ENCODE measurements at regions not wholly inside any gene's neighbourhood (a gene's known extent, or its start where the extent isn't known, plus 50 kb on each side); places are given as distances from the start of the nearest gene placed in this dataset.
"Not testable (repeated sequence)": the region's sequence is repeated elsewhere in the genome, so short reads cannot be mapped to it uniquely, and the experiment has no call there.

DNA sequence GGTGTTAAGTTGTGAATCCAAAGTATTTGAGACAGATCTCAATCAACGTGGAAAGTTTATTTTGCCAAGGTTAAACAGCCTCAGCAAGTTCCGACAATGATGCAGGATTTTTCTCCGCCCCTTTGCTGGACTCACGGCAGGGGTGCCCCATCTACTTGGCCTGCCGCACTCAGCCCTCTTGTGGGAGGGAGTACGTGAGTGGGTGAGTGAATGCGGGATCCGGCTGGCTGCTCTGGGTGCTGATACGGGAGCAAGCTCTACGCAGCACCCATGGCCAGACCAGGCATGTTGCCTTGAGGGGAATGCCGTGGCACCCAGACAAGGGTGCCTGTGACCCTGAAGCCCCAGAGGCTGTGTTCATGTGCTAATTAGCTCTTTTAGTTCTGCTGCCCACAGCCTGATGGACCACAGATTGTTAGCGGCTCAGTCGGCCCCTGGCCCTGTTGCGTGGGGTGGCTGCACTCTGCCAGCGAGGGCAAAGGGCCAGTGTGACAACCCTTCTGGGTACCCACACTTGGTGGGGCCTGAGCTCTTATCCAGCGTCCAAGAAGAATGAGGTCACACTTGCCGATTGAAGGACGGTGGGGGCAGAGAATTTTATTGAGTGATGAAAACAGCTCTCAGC is 81.2 kb upstream of the FAM153A start:
- not testable (repeated sequence) for H3K9me3 ChIP-seq (ENCODE audit: control insufficient read depth, low read length); H3K9me3 Mint-ChIP-seq; H3K27me3 Mint-ChIP-seq (ENCODE audit: insufficient read depth); H3K4me1 Mint-ChIP-seq; H3K4me3 ChIP-seq (ENCODE audit: low read length); H3K4me3 Mint-ChIP-seq; H3K27me3 ChIP-seq (ENCODE audit: control insufficient read depth, insufficient read depth, low read length, poor library complexity, severe bottlenecking); H3K36me3 Mint-ChIP-seq (ENCODE audit: low read depth); H3K4me1 ChIP-seq (ENCODE audit: control insufficient read depth, insufficient read depth, low read length); H3K9ac ChIP-seq (ENCODE audit: extremely low read depth, low read length, poor library complexity, severe bottlenecking); H3K36me3 ChIP-seq (ENCODE audit: control insufficient read depth, insufficient read depth, low read length); H3K27ac ChIP-seq (ENCODE audit: low read depth, low read length); DNase-seq; H3K27ac Mint-ChIP-seq
- no CpG with 5 or more reads among the region's 18 CpGs for WGBS, 2 experiments (ENCODE audit: insufficient coverage in 1 of 2, insufficient read length in 1 of 2)

DNA sequence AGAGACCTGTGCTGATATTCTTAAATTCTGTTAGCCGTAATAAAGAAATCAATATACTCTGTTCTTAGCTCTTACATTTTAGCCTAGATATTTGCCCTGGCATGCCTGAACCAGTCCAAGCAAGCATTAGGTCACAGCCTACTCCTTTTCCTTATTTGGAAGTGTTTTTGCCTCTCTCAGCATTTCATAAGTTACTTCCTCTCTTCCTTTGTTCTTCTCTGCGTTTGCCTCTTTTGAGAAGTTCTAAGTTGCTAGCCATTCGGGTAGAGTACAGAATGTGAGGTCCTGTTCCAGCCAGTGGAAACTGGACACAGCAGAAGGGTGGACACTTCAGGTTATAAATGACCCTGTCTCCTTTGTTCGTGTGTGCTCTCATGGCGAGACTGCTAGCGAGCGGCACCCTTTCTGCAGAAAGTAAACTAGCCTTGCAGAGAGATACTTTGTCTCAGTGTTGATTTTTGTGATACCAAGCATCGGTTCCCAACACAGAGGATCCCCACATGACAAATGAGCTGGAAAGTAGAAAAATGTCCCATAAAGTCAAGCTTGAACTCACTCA is 75.0 kb upstream of the FAM153A start:
- DNase-seq; H3K27me3 Mint-ChIP-seq (ENCODE audit: insufficient read depth); H3K27ac ChIP-seq (ENCODE audit: low read depth, low read length); H3K4me1 ChIP-seq (ENCODE audit: control insufficient read depth, insufficient read depth, low read length); H3K36me3 ChIP-seq (ENCODE audit: control insufficient read depth, insufficient read depth, low read length); H3K9ac ChIP-seq (ENCODE audit: extremely low read depth, low read length, poor library complexity, severe bottlenecking); H3K9me3 Mint-ChIP-seq; H3K27ac Mint-ChIP-seq; H3K27me3 ChIP-seq (ENCODE audit: control insufficient read depth, insufficient read depth, low read length, poor library complexity, severe bottlenecking); H3K4me3 ChIP-seq (ENCODE audit: low read length); H3K4me3 Mint-ChIP-seq; H3K9me3 ChIP-seq (ENCODE audit: control insufficient read depth, low read length); H3K36me3 Mint-ChIP-seq (ENCODE audit: low read depth); H3K4me1 Mint-ChIP-seq: not testable (repeated sequence)
- WGBS, 2 experiments (ENCODE audit: insufficient coverage in 1 of 2, insufficient read length in 1 of 2): 92 to 100% methylated on average over 1 to 4 of the region's 8 CpGs

DNA sequence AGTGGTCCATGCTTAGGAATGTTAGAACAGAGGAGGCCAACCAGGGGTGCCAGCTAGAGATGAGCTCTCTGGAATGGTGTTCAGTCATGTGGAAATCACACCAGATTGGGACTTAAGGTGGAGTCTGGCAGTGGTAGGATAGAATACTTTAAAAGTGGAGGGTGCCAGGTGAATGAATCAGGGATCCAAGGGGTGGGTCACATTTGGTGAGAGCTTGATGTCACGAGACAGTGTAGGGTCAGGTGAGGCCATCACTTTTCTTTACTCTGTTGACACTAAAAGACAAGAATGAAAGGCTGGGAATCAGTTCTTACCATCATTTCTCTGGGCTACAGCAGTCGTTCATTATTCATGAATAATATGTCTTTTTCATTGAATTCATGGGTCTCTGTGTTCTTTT is 73.8 kb upstream of the FAM153A start:
- DNase-seq; H3K4me3 ChIP-seq (ENCODE audit: low read length); H3K4me1 Mint-ChIP-seq; H3K36me3 Mint-ChIP-seq (ENCODE audit: low read depth); H3K27me3 ChIP-seq (ENCODE audit: control insufficient read depth, insufficient read depth, low read length, poor library complexity, severe bottlenecking); H3K9ac ChIP-seq (ENCODE audit: extremely low read depth, low read length, poor library complexity, severe bottlenecking); H3K4me1 ChIP-seq (ENCODE audit: control insufficient read depth, insufficient read depth, low read length); H3K4me3 Mint-ChIP-seq; H3K27ac Mint-ChIP-seq; H3K9me3 ChIP-seq (ENCODE audit: control insufficient read depth, low read length); H3K27ac ChIP-seq (ENCODE audit: low read depth, low read length); H3K9me3 Mint-ChIP-seq; H3K27me3 Mint-ChIP-seq (ENCODE audit: insufficient read depth); H3K36me3 ChIP-seq (ENCODE audit: control insufficient read depth, insufficient read depth, low read length): not testable (repeated sequence)
- 83% methylated on average over 1 of the region's 2 CpGs; no CpG with 5 or more reads in 1 of the 2 experiments for WGBS, 2 experiments (ENCODE audit: insufficient coverage in 1 of 2, insufficient read length in 1 of 2)

DNA sequence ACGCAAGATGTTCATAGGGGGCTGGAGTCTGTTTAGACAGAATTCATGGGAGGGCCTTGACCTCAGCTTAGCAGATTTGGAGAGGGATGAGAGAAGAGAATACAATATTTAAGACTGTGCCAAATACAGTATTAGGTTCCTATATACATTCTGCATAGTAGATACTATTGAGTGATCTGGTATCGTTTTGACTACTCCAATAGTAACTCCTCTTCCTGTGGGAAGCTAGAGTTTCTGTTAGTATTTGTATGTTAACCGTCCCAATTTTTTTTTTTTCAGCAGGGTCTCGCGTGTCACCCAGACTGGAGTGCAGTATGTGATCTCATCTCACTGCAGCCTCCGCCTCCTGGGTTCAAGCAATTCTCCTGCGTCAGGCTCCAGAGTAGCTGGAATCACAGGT is 65.2 kb upstream of the FAM153A start:
- not testable (repeated sequence) for H3K9ac ChIP-seq (ENCODE audit: extremely low read depth, low read length, poor library complexity, severe bottlenecking); H3K4me1 Mint-ChIP-seq; H3K9me3 ChIP-seq (ENCODE audit: control insufficient read depth, low read length); H3K9me3 Mint-ChIP-seq; H3K27ac Mint-ChIP-seq; DNase-seq; H3K36me3 ChIP-seq (ENCODE audit: control insufficient read depth, insufficient read depth, low read length); H3K27me3 Mint-ChIP-seq (ENCODE audit: insufficient read depth); H3K36me3 Mint-ChIP-seq (ENCODE audit: low read depth); H3K27ac ChIP-seq (ENCODE audit: low read depth, low read length); H3K4me3 ChIP-seq (ENCODE audit: low read length); H3K27me3 ChIP-seq (ENCODE audit: control insufficient read depth, insufficient read depth, low read length, poor library complexity, severe bottlenecking); H3K4me3 Mint-ChIP-seq; H3K4me1 ChIP-seq (ENCODE audit: control insufficient read depth, insufficient read depth, low read length)
- 91% methylated on average over 4 of the region's 7 CpGs; no CpG with 5 or more reads in 1 of the 2 experiments for WGBS, 2 experiments (ENCODE audit: insufficient coverage in 1 of 2, insufficient read length in 1 of 2)

DNA sequence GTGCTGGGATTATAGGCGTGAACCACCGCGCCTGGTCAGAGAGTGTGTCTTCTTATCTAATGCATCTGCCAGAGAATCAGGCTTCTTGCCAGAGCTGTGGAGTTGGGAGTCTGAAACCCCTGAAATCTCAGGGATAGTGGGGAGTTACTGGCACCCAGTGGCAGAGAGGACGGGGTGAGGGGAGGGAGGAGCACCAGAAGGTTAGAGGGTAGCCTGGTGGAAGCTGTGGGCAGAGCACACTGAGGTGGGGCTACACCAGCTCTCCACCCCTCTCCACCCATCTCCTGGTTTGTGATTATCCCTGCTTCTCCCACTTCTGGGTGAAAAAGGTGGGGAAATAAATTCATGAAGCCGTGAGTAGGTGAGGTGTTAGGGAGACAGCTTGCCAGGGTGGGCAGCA is 63.9 kb upstream of the FAM153A start:
- H3K27me3 ChIP-seq (ENCODE audit: control insufficient read depth, insufficient read depth, low read length, poor library complexity, severe bottlenecking); H3K27ac Mint-ChIP-seq; H3K27me3 Mint-ChIP-seq (ENCODE audit: insufficient read depth); H3K27ac ChIP-seq (ENCODE audit: low read depth, low read length); H3K4me1 ChIP-seq (ENCODE audit: control insufficient read depth, insufficient read depth, low read length); H3K4me3 ChIP-seq (ENCODE audit: low read length); H3K4me1 Mint-ChIP-seq; H3K36me3 Mint-ChIP-seq (ENCODE audit: low read depth); H3K9ac ChIP-seq (ENCODE audit: extremely low read depth, low read length, poor library complexity, severe bottlenecking); H3K9me3 ChIP-seq (ENCODE audit: control insufficient read depth, low read length); H3K4me3 Mint-ChIP-seq; H3K36me3 ChIP-seq (ENCODE audit: control insufficient read depth, insufficient read depth, low read length); H3K9me3 Mint-ChIP-seq; DNase-seq: not testable (repeated sequence)
- no CpG with 5 or more reads among the region's 5 CpGs for WGBS, 2 experiments (ENCODE audit: insufficient coverage in 1 of 2, insufficient read length in 1 of 2)

DNA sequence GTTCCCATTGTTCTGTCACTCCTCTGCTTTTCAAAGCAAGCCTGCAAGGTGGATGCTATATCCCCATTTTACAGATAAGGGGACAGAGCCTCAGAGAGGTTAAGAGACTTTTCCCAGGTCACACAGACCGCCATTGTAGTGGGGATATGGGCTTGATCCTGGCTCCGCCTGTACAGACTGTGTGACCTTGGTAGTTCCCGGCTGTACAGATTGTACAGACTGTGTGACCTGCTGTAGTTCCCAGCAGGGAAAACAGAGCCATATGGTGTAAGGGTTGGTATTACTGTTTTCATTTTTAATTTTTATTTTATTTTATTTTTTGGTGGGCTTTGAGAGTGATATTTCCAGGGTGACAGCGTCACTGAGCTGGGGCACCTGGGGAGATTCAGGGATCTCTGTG is 63.2 kb upstream of the FAM153A start:
- not testable (repeated sequence) for H3K9me3 ChIP-seq (ENCODE audit: control insufficient read depth, low read length); H3K9ac ChIP-seq (ENCODE audit: extremely low read depth, low read length, poor library complexity, severe bottlenecking); H3K36me3 ChIP-seq (ENCODE audit: control insufficient read depth, insufficient read depth, low read length); H3K4me1 Mint-ChIP-seq; H3K27me3 ChIP-seq (ENCODE audit: control insufficient read depth, insufficient read depth, low read length, poor library complexity, severe bottlenecking); H3K4me1 ChIP-seq (ENCODE audit: control insufficient read depth, insufficient read depth, low read length); H3K4me3 Mint-ChIP-seq; H3K36me3 Mint-ChIP-seq (ENCODE audit: low read depth); DNase-seq; H3K27me3 Mint-ChIP-seq (ENCODE audit: insufficient read depth); H3K4me3 ChIP-seq (ENCODE audit: low read length); H3K9me3 Mint-ChIP-seq; H3K27ac Mint-ChIP-seq; H3K27ac ChIP-seq (ENCODE audit: low read depth, low read length)
- 100% methylated on average over 1 of the region's 4 CpGs for WGBS, 2 experiments (ENCODE audit: insufficient coverage in 1 of 2, insufficient read length in 1 of 2)

DNA sequence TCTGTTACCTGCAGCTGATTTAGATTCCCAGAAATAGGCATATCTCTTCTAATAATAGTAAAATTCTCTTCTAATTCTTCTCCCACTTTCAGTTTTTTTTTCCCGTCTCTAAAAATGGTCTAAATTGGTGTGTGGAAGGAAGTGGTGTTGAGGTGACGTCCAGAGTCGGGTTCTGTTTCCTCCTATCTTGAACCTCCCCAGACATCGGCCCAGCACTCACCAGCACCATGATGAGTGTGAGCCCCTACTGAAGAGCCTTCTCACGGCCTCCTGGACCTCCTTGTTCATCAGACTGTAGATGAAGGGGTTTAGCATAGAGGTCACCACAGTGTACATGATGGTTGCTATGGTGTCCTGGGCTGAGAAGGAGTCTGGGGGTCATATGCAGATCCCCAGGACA is 53.5 kb upstream of the FAM153A start:
- not testable (repeated sequence) for H3K36me3 ChIP-seq (ENCODE audit: control insufficient read depth, insufficient read depth, low read length); H3K4me1 ChIP-seq (ENCODE audit: control insufficient read depth, insufficient read depth, low read length); H3K9me3 Mint-ChIP-seq; H3K27ac ChIP-seq (ENCODE audit: low read depth, low read length); H3K9me3 ChIP-seq (ENCODE audit: control insufficient read depth, low read length); H3K27ac Mint-ChIP-seq; H3K27me3 ChIP-seq (ENCODE audit: control insufficient read depth, insufficient read depth, low read length, poor library complexity, severe bottlenecking); DNase-seq; H3K27me3 Mint-ChIP-seq (ENCODE audit: insufficient read depth); H3K4me1 Mint-ChIP-seq; H3K36me3 Mint-ChIP-seq (ENCODE audit: low read depth); H3K4me3 Mint-ChIP-seq; H3K9ac ChIP-seq (ENCODE audit: extremely low read depth, low read length, poor library complexity, severe bottlenecking); H3K4me3 ChIP-seq (ENCODE audit: low read length)
- no CpG with 5 or more reads among the region's 5 CpGs for WGBS, 2 experiments (ENCODE audit: insufficient coverage in 1 of 2, insufficient read length in 1 of 2)
